GM23248 (cell line): ENCODE measurements at regions not wholly inside any gene's neighbourhood (a gene's known extent, or its start where the extent isn't known, plus 50 kb on each side); places are given as distances from the start of the nearest gene placed in this dataset.

Experiments
- DNase-seq: peaks from one replicate; pipeline ENCODE4 v3.0.0-alpha.2; 2015
- H2AFZ ChIP-seq: fragments of 200-600 bp; sonication (generic); 2 replicates; pipeline ENCODE4 v1.6.1; 2016; ENCODE audit warnings: antibody characterized with exemption
- H3F3A ChIP-seq: fragments of 200-600 bp; sonication (generic); 2 replicates; pipeline ENCODE4 v1.6.1; 2016; ENCODE audit warnings: mild to moderate bottlenecking, antibody characterized with exemption, mixed run types; ENCODE audit not compliant: insufficient read depth
- H3K27ac ChIP-seq: fragments of 200-600 bp; sonication (generic); 2 replicates; pipeline ENCODE4 v1.5.1; 2016; ENCODE audit warnings: mild to moderate bottlenecking
- H3K27me3 ChIP-seq: fragments of 200-600 bp; sonication (generic); replicated peaks from 2 replicates; pipeline ENCODE4 v1.6.1; 2016; ENCODE audit warnings: mild to moderate bottlenecking; ENCODE audit not compliant: insufficient read depth
- H3K36me3 ChIP-seq: fragments of 200-600 bp; sonication (generic); 2 replicates; pipeline ENCODE4 v1.6.1; 2016; ENCODE audit warnings: low read depth, mild to moderate bottlenecking
- H3K4me1 ChIP-seq: fragments of 200-600 bp; sonication (generic); 2 replicates; pipeline ENCODE4 v1.6.1; 2016; ENCODE audit warnings: mild to moderate bottlenecking; ENCODE audit not compliant: insufficient read depth
- H3K4me2 ChIP-seq: fragments of 200-600 bp; sonication (generic); one replicate; pipeline ENCODE4 v1.6.1; 2016; ENCODE audit warnings: mild to moderate bottlenecking; ENCODE audit not compliant: unreplicated experiment
- H3K4me3 ChIP-seq: fragments of 200-600 bp; sonication (generic); 2 replicates; pipeline ENCODE4 v1.5.1; 2016; ENCODE audit warnings: mild to moderate bottlenecking
- H3K79me2 ChIP-seq: fragments of 200-600 bp; sonication (generic); 2 replicates; pipeline ENCODE4 v1.6.1; 2016; ENCODE audit warnings: mild to moderate bottlenecking; ENCODE audit not compliant: insufficient read depth
- H3K9ac ChIP-seq: fragments of 200-600 bp; sonication (generic); 2 replicates; pipeline ENCODE4 v1.6.1; 2016; ENCODE audit warnings: mild to moderate bottlenecking
- H3K9me2 ChIP-seq: fragments of 200-600 bp; sonication (generic); 2 replicates; pipeline ENCODE4 v1.6.1; 2016; ENCODE audit warnings: mixed run types, mild to moderate bottlenecking, moderate library complexity; ENCODE audit not compliant: insufficient read depth
- H3K9me3 ChIP-seq: fragments of 200-600 bp; sonication (generic); one replicate; pipeline ENCODE4 v1.6.1; 2017; ENCODE audit warnings: low read depth
- H4K20me1 ChIP-seq: fragments of 200-600 bp; sonication (generic); 2 replicates; pipeline ENCODE4 v1.6.0; 2016; ENCODE audit not compliant: insufficient read depth
- EZH2 ChIP-seq: fragments of 200-600 bp; sonication (generic); IDR thresholded peaks from 2 replicates; pipeline ENCODE4 v1.6.1; 2018; ENCODE audit warnings: antibody characterized with exemption, mild to moderate bottlenecking; ENCODE audit not compliant: insufficient read depth, poor library complexity, severe bottlenecking
- EZH2phosphoT487 ChIP-seq: fragments of 200-600 bp; sonication (generic); IDR thresholded peaks from 2 replicates; pipeline ENCODE4 v1.6.1; 2018; ENCODE audit warnings: antibody characterized with exemption, moderate library complexity, mild to moderate bottlenecking, low read depth; ENCODE audit not compliant: insufficient read depth
- WGBS, 2 experiments: methylation state at CpG; one replicate each; pipeline ENCODE4 v1.1.6; 2015 to 2017; ENCODE audit warnings: low lambda C conversion rate in 2 of 2, low coverage in 1 of 2; ENCODE audit errors: missing lambda C conversion rate in 2 of 2; 5-methylcytosine and 5-hydroxymethylcytosine counted together
- in situ Hi-C: fragments of 300-500 bp; cut with MboI; formaldehyde crosslinking; loops from 2 replicates; pipeline ENCODE4 v1.15.0; 2020

- H3K36me3 ChIP-seq: no peaks in the 10 kb centered on the region
- no peaks in the 10 kb centered on the region for H3K4me1 ChIP-seq
- TF ChIP-seq EZH2phosphoT487 (no peak), EZH2 (no peak)
- no peaks in the 10 kb centered on the region for H3K27me3 ChIP-seq
- no peak for DNase-seq
- H2AFZ ChIP-seq: no peak overlapping the region
- no peak overlapping the region for H3K4me3 ChIP-seq
- in situ Hi-C loops: no loop called here
- H3K9ac ChIP-seq: no peak overlapping the region
- H3K4me2 ChIP-seq: no peak overlapping the region
- H3K27ac ChIP-seq: no peak overlapping the region
- H3K79me2 ChIP-seq: no peaks in the 10 kb centered on the region
- no peaks in the 10 kb centered on the region for H3K9me3 ChIP-seq
- no peaks in the 10 kb centered on the region for H3K9me2 ChIP-seq
- H4K20me1 ChIP-seq: no peaks in the 10 kb centered on the region
- H3F3A ChIP-seq: no peaks in the 10 kb centered on the region
These were observed 166.2 kb upstream of the MEIS1 start for GRCh38 chr2:66268756-66269155.

- in situ Hi-C loops: no loop called here
- no peaks in the 10 kb centered on the region for H3K4me1 ChIP-seq
- H3K4me3 ChIP-seq: no peak overlapping the region
- no peaks in the 10 kb centered on the region for H4K20me1 ChIP-seq
- no peaks in the 10 kb centered on the region for H3K9me2 ChIP-seq
- H3F3A ChIP-seq: no peaks in the 10 kb centered on the region
- H3K4me2 ChIP-seq: no peak overlapping the region
- no peaks in the 10 kb centered on the region for H3K9me3 ChIP-seq
- TF ChIP-seq EZH2: no peak
- no peak overlapping the region for H3K9ac ChIP-seq
- 43 to 44% methylated on average over 3 of the region's 3 CpGs for WGBS, 2 experiments
- DNase-seq: no peak
- H3K36me3 ChIP-seq: no peaks in the 10 kb centered on the region
- no peak overlapping the region for H3K27ac ChIP-seq
- H2AFZ ChIP-seq: no peak overlapping the region
- H3K27me3 ChIP-seq: no peaks in the 10 kb centered on the region
- H3K79me2 ChIP-seq: no peaks in the 10 kb centered on the region
These were observed 170.6 kb upstream of the MEIS1 start for GRCh38 chr2:66264354-66264753.

GRCh38 chr2:66255867-66256266 is 179.1 kb upstream of the MEIS1 start:
- Histone ChIP-seq H3K79me2 (no peaks in the 10 kb centered on the region), H3K9me2 (no peaks in the 10 kb centered on the region), H3K9ac (no peak overlapping the region), H3K27me3 (no peaks in the 10 kb centered on the region), H4K20me1 (no peaks in the 10 kb centered on the region), H2AFZ (no peak overlapping the region), H3K4me3 (no peak overlapping the region), H3K4me2 (no peak overlapping the region), H3K36me3 (no peaks in the 10 kb centered on the region), H3K4me1 (no peaks in the 10 kb centered on the region), H3K9me3 (no peaks in the 10 kb centered on the region), H3K27ac (no peak overlapping the region), H3F3A (no peaks in the 10 kb centered on the region)
- no peak for DNase-seq
- in situ Hi-C loops: no loop called here
- TF ChIP-seq EZH2phosphoT487: no peak
- TF ChIP-seq EZH2: no peak
- WGBS, 2 experiments: 20 to 26% methylated on average over 3 of the region's 3 CpGs

GRCh38 chr2:66255136-66255535 is 179.8 kb upstream of the MEIS1 start:
- in situ Hi-C loops: no loop called here
- TF ChIP-seq EZH2: no peak
- no peak for TF ChIP-seq EZH2phosphoT487

GRCh38 chr2:66253066-66253465 is 181.9 kb upstream of the MEIS1 start:
- no peaks in the 10 kb centered on the region for H3F3A ChIP-seq
- H3K9ac ChIP-seq: no peak overlapping the region
- no peaks in the 10 kb centered on the region for H3K9me2 ChIP-seq
- no peak for TF ChIP-seq EZH2
- no peak for TF ChIP-seq EZH2phosphoT487
- no peak overlapping the region for H2AFZ ChIP-seq
- 16 to 17% methylated on average over 2 of the region's 2 CpGs for WGBS, 2 experiments
- no peak overlapping the region for H3K4me3 ChIP-seq
- no peaks in the 10 kb centered on the region for H3K27me3 ChIP-seq
- H3K9me3 ChIP-seq: no peaks in the 10 kb centered on the region
- H3K4me1 ChIP-seq: no peaks in the 10 kb centered on the region
- no peak overlapping the region for H3K4me2 ChIP-seq
- in situ Hi-C loops: no loop called here
- no peaks in the 10 kb centered on the region for H4K20me1 ChIP-seq
- no peak for DNase-seq
- H3K36me3 ChIP-seq: no peaks in the 10 kb centered on the region
- no peaks in the 10 kb centered on the region for H3K79me2 ChIP-seq
- no peak overlapping the region for H3K27ac ChIP-seq

More at GRCh38 chr2:66255136-66255535, 179.8 kb upstream of the MEIS1 start:
- no peak overlapping the region for H3K4me3 ChIP-seq
- H3K27ac ChIP-seq: no peak overlapping the region
- H4K20me1 ChIP-seq: no peaks in the 10 kb centered on the region
- H2AFZ ChIP-seq: no peak overlapping the region
- DNase-seq: no peak
- H3K9ac ChIP-seq: no peak overlapping the region
- no peaks in the 10 kb centered on the region for H3K4me1 ChIP-seq
- no peaks in the 10 kb centered on the region for H3K27me3 ChIP-seq
- no peaks in the 10 kb centered on the region for H3K9me2 ChIP-seq
- no peak overlapping the region for H3K4me2 ChIP-seq
- no peaks in the 10 kb centered on the region for H3K36me3 ChIP-seq
- H3K79me2 ChIP-seq: no peaks in the 10 kb centered on the region
- H3F3A ChIP-seq: no peaks in the 10 kb centered on the region
- no peaks in the 10 kb centered on the region for H3K9me3 ChIP-seq
